ENCODE measurements at regions not wholly inside any gene's neighbourhood (a gene's known extent, or its start where the extent isn't known, plus 50 kb on each side); places are given as distances from the start of the nearest gene placed in this dataset.

DNA sequence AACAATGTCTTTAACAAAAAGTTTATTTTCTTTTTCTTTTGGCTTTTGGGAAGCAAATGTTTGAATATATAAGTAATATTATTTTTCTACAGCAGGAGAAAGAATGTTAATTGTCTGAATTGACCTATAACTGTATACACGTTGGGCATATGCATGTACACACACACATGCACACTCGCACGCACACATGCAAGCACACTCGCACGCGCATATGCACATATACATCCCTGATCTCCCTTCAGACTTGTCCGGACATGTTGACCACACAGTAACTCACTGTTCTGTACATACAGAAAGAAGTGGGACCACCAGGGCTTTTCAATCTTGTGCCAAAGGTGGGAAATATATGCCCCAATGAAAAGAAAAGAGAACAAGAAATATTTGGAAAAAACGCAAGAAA lies 245.1 kb upstream of the APCDD1 start:
- Histone ChIP-seq H3K9me3 (ENCODE audit: control insufficient read depth in 2 of 2, insufficient read depth in 1 of 2, low read depth in 1 of 2, low read length in 1 of 2) (no peaks in the 10 kb centered on the region), H3K27ac (ENCODE audit: low read depth in 2 of 2, low read length in 1 of 2) (no peak overlapping the region), H3K36me3 (ENCODE audit: control insufficient read depth in 2 of 2, insufficient read depth in 2 of 2, low read length in 1 of 2) (no peaks in the 10 kb centered on the region), H3K4me3 (ENCODE audit: low read depth in 1 of 2, low read length in 2 of 2) (no peak overlapping the region), H3K4me1 (ENCODE audit: control insufficient read depth in 2 of 2, insufficient read depth in 2 of 2, low read length in 1 of 2) (no peaks in the 10 kb centered on the region), H3K27me3 (ENCODE audit: control insufficient read depth in 1 of 2, insufficient read depth in 2 of 2, low read length in 2 of 2) (no peaks in the 10 kb centered on the region)
- WGBS, 2 donors = 97% methylated on average over 8 of the region's 8 CpGs

DNA sequence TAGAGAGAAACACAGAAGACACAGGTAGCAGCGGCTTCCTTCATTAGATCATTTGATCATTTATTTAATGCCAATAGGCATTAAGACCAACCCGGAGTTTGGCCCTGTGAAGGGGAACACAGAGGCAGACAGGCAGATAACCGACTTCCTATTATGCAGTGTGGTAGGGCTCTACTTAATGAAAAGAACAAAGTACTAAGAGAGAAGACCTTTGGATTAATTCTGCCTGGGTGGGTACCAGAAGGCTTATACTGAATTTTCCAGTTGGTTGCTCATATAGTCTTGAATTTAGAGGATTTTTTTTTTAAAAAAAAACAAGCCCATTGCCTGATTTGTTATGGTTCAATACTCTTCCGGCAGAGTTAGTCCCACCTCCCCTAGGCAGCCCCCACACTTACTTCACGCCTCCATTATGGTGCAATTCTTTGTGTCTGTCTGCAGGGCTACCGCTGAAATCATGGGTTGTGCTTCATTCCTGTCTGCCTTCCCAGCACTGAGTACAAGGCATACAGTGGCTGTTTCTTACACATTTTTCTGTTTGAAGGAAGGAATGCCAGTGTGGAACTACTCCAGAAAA lies 244.3 kb upstream of the APCDD1 start:
- 89 to 92% methylated on average over 6 of the region's 6 CpGs for WGBS, 2 donors
- no peaks in the 10 kb centered on the region for H3K27me3 ChIP-seq (ENCODE audit: control insufficient read depth in 1 of 2, insufficient read depth in 2 of 2, low read length in 2 of 2)

DNA sequence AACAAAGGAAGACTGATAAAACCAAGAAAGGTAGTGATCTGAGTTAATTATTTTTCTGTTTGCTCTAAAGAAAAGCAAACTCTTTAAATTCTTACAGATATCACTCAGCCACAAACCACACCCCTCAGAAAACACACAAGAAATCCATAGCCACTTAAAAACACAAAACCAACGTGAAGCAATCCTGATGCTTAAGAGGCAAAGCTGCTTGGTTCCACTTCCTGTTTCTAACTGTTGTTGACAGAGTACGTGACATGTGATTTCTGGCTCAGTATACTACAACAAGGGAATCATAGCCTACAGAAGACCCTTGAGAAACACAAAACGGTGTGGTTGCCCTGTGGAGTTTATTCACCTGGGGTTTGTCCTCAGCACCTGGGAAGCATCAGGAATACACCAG lies 240.9 kb upstream of the APCDD1 start:
- no peak overlapping the region for H3K27ac ChIP-seq (ENCODE audit: low read depth in 2 of 2, low read length in 1 of 2)
- no peaks in the 10 kb centered on the region for H3K36me3 ChIP-seq (ENCODE audit: control insufficient read depth in 2 of 2, insufficient read depth in 2 of 2, low read length in 1 of 2)
- H3K27me3 ChIP-seq (ENCODE audit: control insufficient read depth in 1 of 2, insufficient read depth in 2 of 2, low read length in 2 of 2) = no peaks in the 10 kb centered on the region
- no peaks in the 10 kb centered on the region for H3K9me3 ChIP-seq (ENCODE audit: control insufficient read depth in 2 of 2, insufficient read depth in 1 of 2, low read depth in 1 of 2, low read length in 1 of 2)
- WGBS, 2 donors = 31 to 44% methylated on average over 3 of the region's 3 CpGs
- H3K4me3 ChIP-seq (ENCODE audit: low read depth in 1 of 2, low read length in 2 of 2) = no peak overlapping the region
- H3K4me1 ChIP-seq (ENCODE audit: control insufficient read depth in 2 of 2, insufficient read depth in 2 of 2, low read length in 1 of 2) = no peaks in the 10 kb centered on the region

More for the DNA sequence above, 244.3 kb upstream of the APCDD1 start:
- Histone ChIP-seq H3K27ac (ENCODE audit: low read depth in 2 of 2, low read length in 1 of 2) (no peak overlapping the region), H3K36me3 (ENCODE audit: control insufficient read depth in 2 of 2, insufficient read depth in 2 of 2, low read length in 1 of 2) (no peaks in the 10 kb centered on the region), H3K4me1 (ENCODE audit: control insufficient read depth in 2 of 2, insufficient read depth in 2 of 2, low read length in 1 of 2) (no peaks in the 10 kb centered on the region), H3K9me3 (ENCODE audit: control insufficient read depth in 2 of 2, insufficient read depth in 1 of 2, low read depth in 1 of 2, low read length in 1 of 2) (no peaks in the 10 kb centered on the region), H3K4me3 (ENCODE audit: low read depth in 1 of 2, low read length in 2 of 2) (no peak overlapping the region)

DNA sequence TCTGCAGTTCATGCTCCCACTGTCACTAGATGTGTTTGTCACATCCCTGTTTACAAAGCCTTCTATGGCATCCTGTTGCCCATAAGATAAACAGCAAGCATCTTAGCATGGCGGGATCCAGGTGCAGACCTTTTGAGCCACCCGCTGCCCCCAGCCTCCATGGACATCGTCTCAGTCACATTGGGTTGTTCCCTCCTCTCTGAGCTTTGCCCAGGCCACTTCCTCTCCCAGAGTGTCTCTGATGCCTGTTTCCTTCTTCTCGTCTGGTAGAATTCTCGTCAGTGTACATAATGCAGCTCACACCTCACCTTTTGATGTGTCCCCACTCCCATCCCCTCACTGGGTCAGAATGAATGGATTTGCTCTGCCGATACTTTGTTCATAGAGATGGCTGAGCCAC lies 239.0 kb upstream of the APCDD1 start:
- H3K9me3 ChIP-seq (ENCODE audit: control insufficient read depth in 2 of 2, insufficient read depth in 1 of 2, low read depth in 1 of 2, low read length in 1 of 2) = no peaks in the 10 kb centered on the region
- no peak overlapping the region for H3K4me3 ChIP-seq (ENCODE audit: low read depth in 1 of 2, low read length in 2 of 2)
- 79 to 81% methylated on average over 6 of the region's 6 CpGs for WGBS, 2 donors
- H3K27me3 ChIP-seq (ENCODE audit: control insufficient read depth in 1 of 2, insufficient read depth in 2 of 2, low read length in 2 of 2) = no peaks in the 10 kb centered on the region
- no peak overlapping the region for H3K27ac ChIP-seq (ENCODE audit: low read depth in 2 of 2, low read length in 1 of 2)
- H3K36me3 ChIP-seq (ENCODE audit: control insufficient read depth in 2 of 2, insufficient read depth in 2 of 2, low read length in 1 of 2) = no peaks in the 10 kb centered on the region
- H3K4me1 ChIP-seq (ENCODE audit: control insufficient read depth in 2 of 2, insufficient read depth in 2 of 2, low read length in 1 of 2) = no peaks in the 10 kb centered on the region

DNA sequence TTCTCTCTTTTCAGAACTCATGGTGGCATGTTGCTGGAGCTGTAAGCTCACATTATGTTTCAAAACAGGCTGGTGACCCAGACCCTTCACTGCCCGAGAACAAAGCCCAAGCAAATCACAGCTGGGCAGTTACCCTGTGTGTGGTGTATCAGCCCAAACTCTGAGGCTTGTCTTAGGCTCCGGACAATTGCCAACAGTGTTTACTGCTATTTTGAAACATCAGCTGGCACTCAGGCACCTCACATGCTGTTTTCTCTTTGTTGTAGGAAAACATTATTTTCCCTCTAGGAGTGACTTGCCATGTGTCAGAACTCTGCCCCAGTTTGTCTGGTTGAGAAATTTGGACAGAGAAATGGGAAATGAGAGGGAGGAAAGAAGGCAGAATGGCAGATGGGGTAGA lies 237.6 kb upstream of the APCDD1 start:
- H3K27me3 ChIP-seq (ENCODE audit: control insufficient read depth in 1 of 2, insufficient read depth in 2 of 2, low read length in 2 of 2) = no peaks in the 10 kb centered on the region
- H3K9me3 ChIP-seq (ENCODE audit: control insufficient read depth in 2 of 2, insufficient read depth in 1 of 2, low read depth in 1 of 2, low read length in 1 of 2) = no peaks in the 10 kb centered on the region
- no peak overlapping the region for H3K4me3 ChIP-seq (ENCODE audit: low read depth in 1 of 2, low read length in 2 of 2)
- H3K27ac ChIP-seq (ENCODE audit: low read depth in 2 of 2, low read length in 1 of 2) = no peak overlapping the region
- H3K36me3 ChIP-seq (ENCODE audit: control insufficient read depth in 2 of 2, insufficient read depth in 2 of 2, low read length in 1 of 2) = no peaks in the 10 kb centered on the region
- 90 to 92% methylated on average over 2 of the region's 2 CpGs for WGBS, 2 donors
- H3K4me1 ChIP-seq (ENCODE audit: control insufficient read depth in 2 of 2, insufficient read depth in 2 of 2, low read length in 1 of 2) = no peaks in the 10 kb centered on the region

DNA sequence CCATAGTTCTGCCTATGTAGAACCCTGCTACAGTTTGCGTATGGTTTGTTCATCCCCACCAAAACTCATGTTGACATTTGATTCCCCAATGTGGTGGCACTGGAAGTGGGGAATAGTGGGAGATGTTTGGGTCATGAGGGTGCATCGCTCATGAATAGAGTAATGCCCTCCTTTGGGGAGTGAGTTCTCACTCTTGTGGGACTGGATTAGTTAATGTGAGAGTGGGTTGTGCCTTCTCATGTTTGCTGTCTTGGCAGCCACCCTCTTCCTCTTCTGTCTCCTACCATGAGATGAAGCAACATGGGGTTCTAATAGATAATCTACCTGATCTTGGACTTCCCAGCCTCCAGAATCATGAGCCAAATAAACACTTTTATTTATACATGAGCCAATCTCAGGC lies 237.2 kb upstream of the APCDD1 start:
- no peaks in the 10 kb centered on the region for H3K27me3 ChIP-seq (ENCODE audit: control insufficient read depth in 1 of 2, insufficient read depth in 2 of 2, low read length in 2 of 2)
- 70% methylated on average over 2 of the region's 2 CpGs for WGBS, 2 donors
- H3K4me3 ChIP-seq (ENCODE audit: low read depth in 1 of 2, low read length in 2 of 2) = no peak overlapping the region
- no peak overlapping the region for H3K27ac ChIP-seq (ENCODE audit: low read depth in 2 of 2, low read length in 1 of 2)
- no peaks in the 10 kb centered on the region for H3K36me3 ChIP-seq (ENCODE audit: control insufficient read depth in 2 of 2, insufficient read depth in 2 of 2, low read length in 1 of 2)
- no peaks in the 10 kb centered on the region for H3K4me1 ChIP-seq (ENCODE audit: control insufficient read depth in 2 of 2, insufficient read depth in 2 of 2, low read length in 1 of 2)
- H3K9me3 ChIP-seq (ENCODE audit: control insufficient read depth in 2 of 2, insufficient read depth in 1 of 2, low read depth in 1 of 2, low read length in 1 of 2) = no peaks in the 10 kb centered on the region

DNA sequence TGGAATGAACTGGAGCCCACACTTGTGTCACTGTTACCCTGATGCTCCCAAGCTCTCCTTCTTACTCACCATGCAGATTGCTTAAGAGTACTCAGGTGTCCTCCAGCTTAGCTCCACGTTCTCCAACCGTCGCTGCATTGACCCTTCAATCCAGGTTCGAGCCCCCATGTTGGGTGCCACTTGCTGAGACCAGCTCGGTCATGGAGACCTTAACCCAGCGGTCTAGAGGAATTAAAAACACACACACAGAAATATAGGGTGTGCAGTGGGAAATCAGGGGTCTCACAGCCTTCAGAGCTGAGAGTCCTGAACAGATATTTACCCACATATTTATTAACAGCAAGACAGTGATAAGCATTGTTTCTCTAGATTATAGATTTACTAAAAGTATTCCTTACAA lies 229.1 kb upstream of the APCDD1 start:
- H3K27ac ChIP-seq (ENCODE audit: low read depth in 2 of 2, low read length in 1 of 2) = no peak overlapping the region
- no peaks in the 10 kb centered on the region for H3K27me3 ChIP-seq (ENCODE audit: control insufficient read depth in 1 of 2, insufficient read depth in 2 of 2, low read length in 2 of 2)
- no peaks in the 10 kb centered on the region for H3K36me3 ChIP-seq (ENCODE audit: control insufficient read depth in 2 of 2, insufficient read depth in 2 of 2, low read length in 1 of 2)
- H3K4me1 ChIP-seq (ENCODE audit: control insufficient read depth in 2 of 2, insufficient read depth in 2 of 2, low read length in 1 of 2) = peaks cover 3 to 4% of the 10 kb centered on the region in 2 donors
- H3K9me3 ChIP-seq (ENCODE audit: control insufficient read depth in 2 of 2, insufficient read depth in 1 of 2, low read depth in 1 of 2, low read length in 1 of 2) = peaks cover 0 to 2% of the 10 kb centered on the region in 2 donors
- no peak overlapping the region for H3K4me3 ChIP-seq (ENCODE audit: low read depth in 1 of 2, low read length in 2 of 2)
- 94 to 98% methylated on average over 6 of the region's 6 CpGs for WGBS, 2 donors

DNA sequence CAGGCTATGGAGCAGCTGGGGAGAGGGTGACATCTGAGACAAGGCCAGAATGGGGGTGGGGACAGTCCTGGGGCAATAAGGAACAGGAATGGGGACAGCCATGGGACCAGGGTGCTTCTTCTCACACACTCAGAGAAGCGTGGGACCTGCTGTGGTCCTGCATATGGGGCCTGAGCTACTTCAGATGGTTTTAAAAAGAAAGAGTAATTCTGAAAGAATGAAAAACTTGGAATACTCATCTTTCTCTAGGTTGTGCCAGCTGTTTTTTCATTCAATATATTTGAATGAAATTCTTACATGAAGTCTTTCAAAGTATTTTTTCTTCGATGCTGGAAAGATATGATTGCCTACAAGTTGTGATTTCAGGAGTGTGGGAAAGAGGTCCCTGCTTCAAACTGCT lies 227.5 kb upstream of the APCDD1 start:
- no peak overlapping the region for H3K4me3 ChIP-seq (ENCODE audit: low read depth in 1 of 2, low read length in 2 of 2)
- peaks cover 3 to 4% of the 10 kb centered on the region in 2 donors for H3K4me1 ChIP-seq (ENCODE audit: control insufficient read depth in 2 of 2, insufficient read depth in 2 of 2, low read length in 1 of 2)
- H3K27ac ChIP-seq (ENCODE audit: low read depth in 2 of 2, low read length in 1 of 2) = no peak overlapping the region
- H3K9me3 ChIP-seq (ENCODE audit: control insufficient read depth in 2 of 2, insufficient read depth in 1 of 2, low read depth in 1 of 2, low read length in 1 of 2) = peaks cover 0 to 2% of the 10 kb centered on the region in 2 donors
- 78 to 79% methylated on average over 2 of the region's 2 CpGs for WGBS, 2 donors
- H3K27me3 ChIP-seq (ENCODE audit: control insufficient read depth in 1 of 2, insufficient read depth in 2 of 2, low read length in 2 of 2) = no peaks in the 10 kb centered on the region
- H3K36me3 ChIP-seq (ENCODE audit: control insufficient read depth in 2 of 2, insufficient read depth in 2 of 2, low read length in 1 of 2) = no peaks in the 10 kb centered on the region

DNA sequence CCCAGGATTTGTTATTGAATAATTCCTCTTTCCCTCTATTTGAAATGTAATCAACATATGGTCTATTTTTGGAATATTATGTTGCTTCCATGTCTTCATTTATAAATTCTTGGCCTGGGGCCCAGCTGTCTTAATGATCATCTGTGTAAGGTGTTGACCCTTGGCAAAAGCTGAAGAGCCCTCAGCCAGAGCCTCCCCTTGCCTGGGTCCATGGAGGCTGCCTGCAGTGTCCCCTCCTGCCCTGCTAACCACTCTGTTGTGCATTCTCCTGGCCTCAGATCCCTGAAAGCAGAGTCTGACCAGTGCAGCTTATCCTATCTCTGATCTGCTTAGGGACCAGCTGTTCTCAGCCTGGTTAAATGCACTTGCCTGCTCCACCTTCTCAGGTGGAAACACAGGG lies 226.1 kb upstream of the APCDD1 start:
- Histone ChIP-seq H3K27me3 (ENCODE audit: control insufficient read depth in 1 of 2, insufficient read depth in 2 of 2, low read length in 2 of 2) (no peaks in the 10 kb centered on the region), H3K4me1 (ENCODE audit: control insufficient read depth in 2 of 2, insufficient read depth in 2 of 2, low read length in 1 of 2) (peaks cover 3 to 4% of the 10 kb centered on the region in 2 donors), H3K9me3 (ENCODE audit: control insufficient read depth in 2 of 2, insufficient read depth in 1 of 2, low read depth in 1 of 2, low read length in 1 of 2) (peaks cover 0 to 2% of the 10 kb centered on the region in 2 donors), H3K27ac (ENCODE audit: low read depth in 2 of 2, low read length in 1 of 2) (no peak overlapping the region), H3K4me3 (ENCODE audit: low read depth in 1 of 2, low read length in 2 of 2) (no peak overlapping the region), H3K36me3 (ENCODE audit: control insufficient read depth in 2 of 2, insufficient read depth in 2 of 2, low read length in 1 of 2) (no peaks in the 10 kb centered on the region)

DNA sequence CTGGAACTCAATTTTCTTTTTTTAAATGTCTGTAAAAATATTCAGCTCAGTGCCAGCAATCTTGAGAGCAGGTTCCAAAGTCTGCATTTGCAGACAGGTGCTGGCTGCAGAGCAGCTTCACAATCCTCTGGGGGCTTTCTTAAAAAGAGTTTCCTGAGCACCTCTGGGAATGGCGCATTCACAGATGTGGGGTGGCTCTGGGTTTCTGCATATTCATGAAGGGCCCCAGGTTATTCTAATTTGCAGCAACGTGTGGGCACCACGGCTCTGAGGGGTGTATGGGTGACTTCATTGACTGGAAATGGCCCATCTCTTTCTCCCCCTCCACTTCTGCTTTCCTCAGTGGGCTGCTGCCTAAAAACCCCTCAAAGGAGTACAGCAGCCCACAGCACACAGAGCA lies 225.0 kb upstream of the APCDD1 start:
- Histone ChIP-seq H3K9me3 (ENCODE audit: control insufficient read depth in 2 of 2, insufficient read depth in 1 of 2, low read depth in 1 of 2, low read length in 1 of 2) (peaks cover 0 to 2% of the 10 kb centered on the region in 2 donors), H3K27me3 (ENCODE audit: control insufficient read depth in 1 of 2, insufficient read depth in 2 of 2, low read length in 2 of 2) (no peaks in the 10 kb centered on the region), H3K36me3 (ENCODE audit: control insufficient read depth in 2 of 2, insufficient read depth in 2 of 2, low read length in 1 of 2) (no peaks in the 10 kb centered on the region), H3K4me1 (ENCODE audit: control insufficient read depth in 2 of 2, insufficient read depth in 2 of 2, low read length in 1 of 2) (peaks cover 3 to 4% of the 10 kb centered on the region in 2 donors), H3K27ac (ENCODE audit: low read depth in 2 of 2, low read length in 1 of 2) (no peak overlapping the region), H3K4me3 (ENCODE audit: low read depth in 1 of 2, low read length in 2 of 2) (no peak overlapping the region)
- 79 to 93% methylated on average over 3 of the region's 3 CpGs for WGBS, 2 donors
